HG02759 (cell line): ENCODE measurements at regions not wholly inside any gene's neighbourhood (a gene's known extent, or its start where the extent isn't known, plus 50 kb on each side); places are given as distances from the start of the nearest gene placed in this dataset.

Source experiments
- ATAC-seq: cut with Tn5 transposase; IDR thresholded peaks from one replicate; pipeline ENCODE4 v1.9.1; 2021; ENCODE audit warnings: mild to moderate bottlenecking, moderate library complexity; ENCODE audit not compliant: unreplicated experiment

DNA sequence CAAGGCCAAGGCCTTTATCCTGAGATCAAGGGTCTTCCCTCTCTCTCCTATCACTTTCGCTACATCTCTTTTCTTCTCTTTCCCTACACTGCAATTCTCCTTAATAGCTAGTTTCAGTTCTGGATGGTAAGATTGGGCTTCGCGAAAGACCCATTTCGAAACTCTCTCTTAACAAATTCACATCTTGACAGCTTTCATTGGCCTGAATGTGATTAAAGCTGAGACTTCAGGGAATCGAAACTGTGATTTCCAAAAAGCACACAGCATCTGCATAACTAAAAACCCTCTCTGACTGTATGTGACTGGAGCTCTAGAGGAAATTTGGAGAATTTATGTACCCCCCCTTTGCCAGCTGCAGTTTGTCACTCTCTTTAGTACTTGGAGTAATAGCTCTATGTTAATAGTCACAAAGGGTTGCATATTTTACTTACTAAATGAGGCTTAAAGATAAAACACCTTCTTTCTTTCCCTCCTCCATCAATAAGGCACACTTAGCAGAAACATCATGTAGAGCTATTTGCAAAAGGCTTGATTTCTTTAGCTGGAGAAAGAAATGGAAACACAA lies 105.3 kb upstream of the FAM20A start:
- no peak for ATAC-seq

DNA sequence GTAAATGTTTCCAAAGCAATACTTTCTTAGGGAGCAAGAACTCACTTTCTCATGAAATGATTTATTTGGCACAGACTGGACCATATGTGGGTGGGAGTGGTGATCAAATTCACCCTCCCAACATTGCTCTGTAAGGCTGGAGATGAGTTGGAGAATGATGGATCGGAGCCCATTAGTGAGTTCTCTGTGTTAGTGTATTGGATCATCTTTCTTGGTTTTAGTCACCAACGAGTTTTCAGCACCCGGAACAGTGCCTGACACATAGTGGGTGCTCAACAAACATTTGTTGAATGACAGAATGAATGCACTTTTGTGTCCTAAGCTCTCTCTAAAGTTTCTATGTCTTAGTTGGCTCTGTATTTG lies 104.5 kb upstream of the FAM20A start:
- no peak for ATAC-seq

DNA sequence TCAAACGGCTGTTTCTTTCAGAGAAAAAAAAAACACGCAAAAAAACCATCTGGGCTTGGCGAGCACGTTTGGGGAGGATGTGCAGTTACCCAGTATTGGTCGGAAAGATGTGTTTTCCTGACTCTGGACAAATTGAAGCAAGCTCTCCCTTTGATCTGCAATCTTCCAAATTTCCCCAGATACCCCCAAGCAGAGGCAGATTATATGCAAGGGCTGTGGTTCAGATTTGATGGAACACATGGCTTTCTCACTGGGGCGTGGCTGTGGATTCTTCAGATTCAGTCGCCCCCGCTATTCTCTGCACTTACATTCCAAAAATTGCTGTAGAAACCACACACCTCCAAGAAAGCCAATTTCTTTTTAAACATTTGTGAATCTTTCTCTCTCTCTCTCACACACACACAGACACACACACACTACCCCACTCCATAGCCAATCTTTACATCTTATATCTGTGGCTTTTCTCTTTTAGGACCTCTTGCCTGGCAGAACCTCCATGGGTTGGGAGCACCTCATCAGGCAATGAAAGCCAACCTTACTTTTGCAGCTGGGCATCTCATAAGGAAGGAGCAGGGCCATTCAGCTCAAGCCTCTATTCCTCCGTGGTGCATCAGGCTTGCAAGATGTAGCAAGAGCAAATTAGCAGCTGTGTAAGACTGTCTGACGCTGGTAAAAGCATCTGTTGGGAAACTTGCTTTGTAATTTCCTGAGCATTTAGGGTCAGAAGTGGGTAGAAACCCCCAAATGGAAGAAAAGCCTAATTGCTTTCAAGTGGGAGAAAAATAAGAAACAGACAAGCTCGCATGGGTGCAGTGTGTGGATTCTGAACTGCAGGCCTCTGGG lies 103.9 kb upstream of the FAM20A start:
- ATAC-seq, result no peak

DNA sequence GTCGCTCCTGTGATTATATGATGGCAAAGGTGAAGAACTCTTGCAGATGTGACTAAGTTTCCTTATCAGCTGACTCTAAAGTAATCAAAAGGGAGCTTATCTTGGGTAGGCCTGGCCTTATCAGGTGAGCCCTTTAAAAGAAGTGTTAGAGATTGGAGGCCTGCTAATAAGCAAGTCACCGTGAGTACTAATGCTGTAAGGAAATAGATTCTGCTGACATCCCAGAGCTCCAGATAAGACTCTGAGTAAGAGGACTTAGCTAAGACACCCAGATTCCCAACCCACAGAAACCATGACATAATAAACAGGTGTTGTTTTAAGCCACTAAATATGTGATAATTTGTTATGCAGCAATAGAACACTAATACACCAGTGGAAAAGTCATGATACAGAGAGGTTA lies 99.9 kb upstream of the FAM20A start:
- no peak for ATAC-seq

DNA sequence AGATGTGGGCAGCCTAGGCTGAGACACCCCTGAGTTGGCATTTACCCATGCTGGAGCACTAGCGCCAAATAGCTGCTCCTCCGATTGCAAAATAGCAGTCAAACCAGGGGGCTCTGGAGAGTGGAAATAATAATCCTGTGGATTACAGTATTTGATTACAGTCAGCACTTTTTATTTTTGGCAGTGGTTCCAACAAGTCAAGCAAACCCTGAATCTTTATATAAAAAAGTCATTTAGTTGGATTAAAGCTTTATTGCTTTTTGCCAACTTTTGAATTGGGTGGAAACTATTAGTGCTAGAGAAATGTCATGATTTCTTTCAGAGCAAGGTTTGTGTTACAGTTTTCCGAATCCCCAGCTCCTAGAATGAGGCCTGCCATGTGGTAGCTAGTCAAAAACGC lies 99.3 kb upstream of the FAM20A start:
- ATAC-seq, result no peak

DNA sequence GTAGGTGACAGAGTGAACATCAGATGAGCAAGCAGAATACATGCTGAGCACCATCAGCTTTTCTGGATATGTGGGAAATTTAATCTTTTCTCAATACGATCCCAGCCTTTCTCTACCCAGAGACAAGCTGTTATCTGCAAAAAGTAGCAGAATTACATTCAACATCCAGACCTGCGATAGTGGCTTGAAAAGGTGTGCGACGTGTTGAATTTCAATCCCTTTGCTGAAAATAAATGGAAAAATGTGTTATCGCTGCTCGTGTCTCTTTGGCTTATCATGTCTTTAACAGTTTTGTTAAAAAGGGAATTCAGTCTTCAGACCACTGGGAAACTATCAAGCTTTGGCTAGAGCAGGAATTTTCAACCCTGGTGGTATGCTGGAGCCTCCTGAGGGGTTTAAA lies 98.8 kb upstream of the FAM20A start:
- ATAC-seq, result no peak

DNA sequence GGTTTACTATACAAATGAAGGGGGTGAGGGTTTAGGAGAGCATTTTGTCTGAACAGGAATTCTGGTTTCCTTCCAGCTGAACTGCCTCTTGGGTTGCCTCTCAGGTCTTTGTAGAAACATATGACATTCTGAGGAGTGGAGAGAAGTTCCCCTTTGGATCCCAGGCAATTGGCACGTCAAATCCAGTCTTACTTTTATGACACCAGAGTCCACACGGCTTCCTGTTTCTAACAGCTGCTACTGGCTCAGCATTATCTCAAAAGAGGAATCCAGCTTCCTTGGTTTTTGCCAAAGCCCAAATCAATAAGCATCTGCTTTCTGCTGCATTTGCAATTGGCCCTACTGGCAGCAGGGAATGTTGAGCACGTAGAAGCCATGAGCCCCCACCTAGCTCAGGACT lies 97.6 kb upstream of the FAM20A start:
- ATAC-seq, result no peak

DNA sequence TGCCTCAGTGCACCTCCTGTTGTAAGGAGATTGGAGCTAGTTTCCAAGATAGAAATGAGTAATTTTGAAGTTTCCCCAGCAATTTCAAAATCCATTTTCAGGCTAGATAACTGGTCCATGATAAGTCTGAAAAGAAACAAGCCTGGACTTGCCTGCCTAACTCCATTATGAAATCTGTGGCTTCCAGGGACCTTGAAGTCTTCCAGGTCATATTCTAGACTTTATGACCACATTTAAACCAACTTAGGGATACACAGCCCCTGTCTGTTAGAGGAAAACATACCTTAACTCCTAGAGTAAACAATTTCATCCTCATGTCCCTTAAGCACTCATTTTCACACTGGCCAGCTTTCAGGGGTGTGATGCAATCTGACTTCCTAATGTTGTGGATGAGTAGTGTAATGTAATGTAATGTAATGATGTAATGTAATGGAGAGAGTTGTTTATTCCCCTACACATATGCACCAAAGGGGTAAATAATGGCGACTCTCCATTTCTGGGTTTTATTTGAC lies 96.7 kb upstream of the FAM20A start:
- no peak for ATAC-seq

DNA sequence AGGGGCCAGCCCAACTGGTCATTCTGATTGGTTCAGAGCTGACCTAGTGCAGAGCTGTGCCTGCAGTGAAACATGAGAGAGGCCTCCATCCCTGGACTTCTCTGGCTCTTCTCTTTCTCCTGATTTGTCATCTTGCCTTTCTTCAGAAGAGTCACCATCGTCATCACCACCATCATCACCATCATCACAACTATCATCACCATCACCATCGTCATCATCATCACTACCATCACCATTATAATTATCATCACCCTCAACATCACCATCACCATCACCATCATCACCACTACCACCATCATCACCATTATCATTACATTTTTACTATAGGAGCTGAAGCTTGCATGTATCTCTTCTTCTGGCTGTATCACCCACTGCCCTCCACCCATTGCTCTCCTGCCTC lies 94.5 kb upstream of the FAM20A start:
- no peak for ATAC-seq

DNA sequence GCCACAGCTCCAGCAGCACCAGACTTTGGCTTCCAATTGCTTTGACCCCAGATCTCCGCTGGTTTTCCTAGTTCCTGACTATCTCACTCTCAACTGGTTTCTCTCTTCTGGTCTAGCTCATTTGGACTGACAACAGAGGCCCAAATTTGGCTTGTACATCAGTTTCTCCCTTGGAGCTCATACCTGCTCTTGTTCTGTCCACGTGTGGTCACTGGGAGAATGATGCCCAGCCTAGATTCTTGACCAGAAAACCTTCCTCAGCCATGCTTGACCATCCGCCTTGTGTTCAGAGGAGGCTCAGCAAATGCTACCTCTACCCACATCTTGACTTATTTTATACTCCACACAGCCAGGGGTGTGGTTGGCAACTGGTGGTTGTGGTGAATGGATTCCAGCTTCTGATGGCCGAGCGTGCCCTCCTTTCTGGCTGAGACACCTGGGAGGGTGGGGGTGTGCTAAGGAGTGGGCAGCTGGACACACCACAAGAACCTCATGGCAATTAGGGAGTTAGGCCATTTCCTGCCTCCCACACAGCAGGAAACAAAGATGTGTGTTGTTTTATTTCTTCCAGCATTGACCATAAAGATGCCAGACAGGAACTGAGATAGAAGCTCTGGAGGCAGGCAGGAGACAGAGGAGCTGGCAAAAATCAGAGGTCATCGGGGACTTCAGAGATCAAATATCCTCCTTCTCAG lies 93.8 kb upstream of the FAM20A start:
- no peak for ATAC-seq

DNA sequence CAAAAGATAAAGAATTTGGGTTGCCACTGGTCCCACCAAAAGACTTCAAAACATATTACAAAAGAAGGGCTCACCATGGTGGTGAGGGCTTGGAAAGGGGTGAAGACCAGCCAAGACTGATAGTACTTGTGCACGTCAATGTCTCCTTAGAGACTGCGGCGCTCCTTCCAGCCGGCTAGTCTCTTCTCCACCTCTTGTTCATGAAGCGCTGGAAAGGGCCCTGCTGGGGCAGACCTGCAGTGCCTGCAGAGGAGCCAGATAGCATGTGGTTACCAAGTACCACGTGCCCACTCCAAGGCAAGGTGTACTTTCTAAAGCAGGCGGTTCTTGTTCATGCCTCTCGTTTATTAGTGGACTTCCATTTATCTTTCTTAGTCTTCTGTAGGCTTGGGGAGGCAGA lies 92.7 kb upstream of the FAM20A start:
- no peak for ATAC-seq

DNA sequence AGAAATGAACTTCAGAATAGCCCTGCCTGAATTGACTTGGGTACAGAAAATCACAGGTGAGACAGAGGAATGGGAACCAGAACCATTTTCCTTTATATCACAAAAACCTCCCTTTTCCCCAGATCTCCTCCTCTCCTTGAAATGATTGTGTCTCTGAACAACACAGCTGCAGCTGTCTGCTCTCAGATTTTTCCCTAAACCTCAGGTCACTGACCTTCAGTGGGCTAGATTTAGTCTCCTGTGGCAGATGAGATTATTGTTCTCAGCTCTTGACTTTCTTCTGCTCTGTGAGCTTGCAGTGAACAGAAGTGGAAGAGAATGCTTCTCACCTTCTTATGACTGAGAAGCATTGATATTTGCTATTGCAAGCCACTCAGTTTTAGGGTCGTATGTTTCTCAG lies 92.3 kb upstream of the FAM20A start:
- ATAC-seq, result no peak

DNA sequence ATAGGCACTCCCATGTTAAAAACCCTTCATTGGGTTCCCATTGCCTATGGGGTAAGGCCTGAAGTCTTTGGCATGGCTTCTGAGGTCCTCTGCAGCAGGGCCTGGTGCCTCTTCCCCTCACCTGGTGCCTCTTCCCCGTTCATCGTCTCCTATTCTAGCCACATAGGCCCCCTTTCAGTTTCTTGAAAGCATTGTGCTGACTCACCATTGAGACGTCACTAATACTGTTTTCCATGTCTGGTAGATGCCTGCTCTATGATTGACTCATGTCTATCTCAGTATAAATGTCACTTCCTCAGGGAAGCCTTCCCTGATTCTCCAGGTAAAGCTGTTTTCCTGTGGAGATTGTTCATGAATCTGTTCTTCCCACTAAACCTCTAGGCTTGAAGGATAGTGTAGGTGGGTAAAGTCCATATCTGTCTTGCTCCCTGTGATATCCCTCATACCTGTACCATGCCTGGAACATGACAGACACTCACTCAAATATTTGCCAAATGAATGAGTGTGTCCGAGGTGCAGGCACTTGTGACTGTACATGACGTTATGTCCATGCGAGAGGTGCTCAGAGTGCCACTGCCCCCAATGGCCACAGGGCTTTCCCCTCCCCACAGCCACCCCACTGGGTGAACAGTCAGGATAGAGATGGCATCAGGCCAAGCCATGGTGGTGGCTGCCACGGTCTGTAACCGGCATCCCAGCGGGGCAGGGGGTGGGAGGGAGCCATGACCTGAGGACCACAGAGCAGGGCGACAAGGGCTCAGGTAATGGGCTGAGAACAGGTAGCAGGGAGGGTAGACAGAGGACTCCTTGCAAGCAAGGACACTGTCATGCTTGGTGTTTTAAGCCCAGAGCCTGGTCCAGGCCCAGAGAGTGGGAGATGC lies 85.2 kb upstream of the FAM20A start:
- no peak for ATAC-seq

DNA sequence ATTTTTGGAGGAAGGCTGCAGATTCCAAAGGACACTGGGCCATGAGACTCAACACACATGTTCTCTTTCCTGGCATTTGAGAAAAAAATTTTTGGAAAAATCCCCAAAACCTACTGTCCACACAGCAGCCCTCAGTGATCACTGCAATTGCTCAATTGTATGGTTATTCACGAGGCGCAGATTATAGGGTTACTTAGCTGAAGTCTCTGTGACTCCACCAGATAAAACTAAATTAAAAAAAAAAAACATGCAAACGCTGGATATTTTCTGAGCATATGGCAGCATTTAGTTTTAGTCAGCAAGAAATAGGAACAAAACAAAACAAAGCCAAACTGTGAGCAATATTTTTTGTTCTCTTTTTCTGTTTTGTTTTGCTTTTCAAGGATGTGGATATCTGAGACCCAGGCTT lies 83.8 kb upstream of the FAM20A start:
- no peak for ATAC-seq

DNA sequence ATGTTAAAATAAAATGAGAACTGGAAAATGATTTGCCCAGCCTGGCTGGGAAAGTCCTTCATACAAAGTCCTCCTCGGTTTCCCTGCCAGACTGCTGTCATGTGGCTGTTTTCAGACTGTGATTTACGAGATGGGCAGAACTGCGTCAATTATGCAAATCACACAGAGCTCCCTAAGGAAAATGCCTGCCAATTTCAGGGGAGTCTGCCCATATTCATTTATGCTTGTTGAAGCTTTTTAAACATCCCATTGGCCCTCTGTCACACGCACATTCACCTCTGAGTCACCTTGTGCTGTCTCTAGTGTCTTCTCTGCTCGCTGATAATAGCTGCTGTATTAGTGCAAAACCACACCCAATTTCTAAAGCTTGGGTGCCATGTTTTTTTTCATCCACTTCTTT lies 81.7 kb upstream of the FAM20A start:
- no peak for ATAC-seq

DNA sequence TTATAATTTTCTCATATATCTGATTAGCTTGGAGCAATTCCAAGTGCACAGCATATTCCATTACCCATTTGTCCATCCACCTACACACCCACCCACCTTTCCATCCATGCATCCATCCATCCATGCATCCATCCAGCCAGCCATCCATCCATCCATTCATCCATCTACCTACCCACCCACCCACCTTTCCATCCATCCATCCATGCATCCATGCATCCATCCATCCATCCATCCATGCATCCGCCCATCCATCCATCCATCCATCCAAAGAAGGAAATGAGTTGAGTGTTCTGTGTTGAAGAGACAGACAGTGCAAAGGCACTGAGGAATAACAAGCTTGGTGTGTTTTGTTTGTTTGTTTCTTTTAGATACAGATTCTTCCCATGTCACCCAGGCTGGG lies 78.7 kb upstream of the FAM20A start:
- no peak for ATAC-seq

DNA sequence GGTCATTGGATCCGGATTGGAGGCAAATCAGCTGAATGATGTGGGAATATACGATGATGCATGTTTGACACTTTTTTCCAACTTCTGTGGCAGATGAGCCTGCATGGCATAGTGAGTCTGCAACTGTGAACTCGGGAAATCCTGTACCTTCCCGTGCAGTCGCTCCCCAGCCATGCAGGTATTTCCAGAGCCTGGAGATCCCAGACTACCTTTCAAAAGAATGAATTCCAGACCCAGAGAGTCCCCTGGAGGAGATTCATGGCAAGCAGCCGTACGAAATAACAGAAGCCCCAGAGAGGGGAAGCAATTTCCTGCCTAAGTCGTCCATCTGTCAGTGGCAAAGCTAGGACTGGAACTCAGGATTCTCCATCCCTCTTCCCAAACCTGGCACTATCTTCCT lies 75.7 kb upstream of the FAM20A start:
- ATAC-seq, result no peak

DNA sequence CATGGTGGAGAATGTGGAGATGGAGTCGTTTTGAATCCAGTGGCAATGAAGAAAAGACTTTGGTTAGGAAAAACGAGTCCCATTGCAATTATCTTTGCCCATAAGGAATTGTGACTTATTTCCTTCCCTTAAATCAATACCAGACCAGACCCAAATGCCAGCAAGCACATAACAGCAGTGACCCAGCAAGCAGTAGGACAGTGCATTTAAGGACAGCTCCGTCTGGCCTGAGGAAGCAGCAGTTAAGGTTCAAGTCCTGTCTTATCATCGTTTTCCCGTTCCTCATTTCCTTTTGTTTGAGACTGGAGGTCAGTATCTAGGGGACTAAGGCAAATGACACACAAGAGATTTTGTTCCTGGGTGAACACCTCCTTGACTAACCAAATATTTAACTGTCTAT lies 74.6 kb upstream of the FAM20A start:
- no peak for ATAC-seq

DNA sequence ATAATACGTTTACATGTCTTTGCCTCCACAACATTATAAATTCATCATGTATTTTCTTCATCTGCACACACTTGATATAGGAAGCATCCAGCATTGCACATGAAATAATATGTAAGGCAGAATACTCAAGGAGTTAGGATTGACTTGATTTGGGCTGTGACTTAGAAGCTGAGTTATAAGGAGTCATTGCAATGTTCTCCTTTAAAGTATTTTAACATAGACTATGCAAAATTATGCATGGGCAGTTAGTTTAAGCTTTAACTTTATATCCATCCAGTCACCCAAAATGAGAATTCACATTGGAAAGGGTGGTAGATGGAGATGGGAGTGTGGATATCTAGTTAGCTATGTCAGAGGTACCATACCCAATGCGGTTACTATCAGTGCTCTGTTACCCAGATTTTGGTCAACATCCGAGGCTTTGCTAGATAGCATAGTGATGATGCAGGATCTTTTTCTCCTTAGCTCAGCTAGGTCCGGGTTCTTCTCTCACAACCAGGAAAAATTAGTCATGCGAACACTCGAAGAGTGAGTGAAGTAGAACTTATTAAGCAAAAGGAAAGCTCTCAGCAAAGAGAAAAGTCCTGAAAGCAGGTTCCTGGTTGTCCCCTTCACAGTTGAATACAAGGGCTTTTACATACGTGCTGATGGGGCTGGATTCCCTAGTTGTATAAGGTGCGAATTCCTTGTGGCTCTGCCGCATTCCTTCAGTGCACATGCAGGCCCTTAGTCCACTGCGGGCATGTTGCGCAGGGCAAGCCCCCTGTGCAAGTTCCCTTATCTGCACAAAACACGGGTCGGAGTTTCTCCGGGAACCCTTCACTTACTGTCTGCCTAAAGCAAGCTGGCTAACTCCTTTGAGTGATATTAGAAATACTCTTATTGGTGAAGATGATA lies 73.1 kb upstream of the FAM20A start:
- ATAC-seq, result no peak
